ENCODE measurements at regions not wholly inside any gene's neighbourhood (a gene's known extent, or its start where the extent isn't known, plus 50 kb on each side); places are given as distances from the start of the nearest gene placed in this dataset.

- TF ChIP-seq FLYWCH1 (CRISPR knock-in tag; IDR thresholded peaks at IDR 0.05) (no peak), ATF7-NPFF (CRISPR knock-in tag; IDR thresholded peaks at IDR 0.05; ENCODE audit: low read depth) (no peak), ZNF703 (CRISPR knock-in tag; IDR thresholded peaks at IDR 0.05; ENCODE audit: borderline replicate concordance) (no peak), NFE2L2 (IDR thresholded peaks at IDR 0.05; ENCODE audit: low read length) (no peak), NFIC (IDR thresholded peaks at IDR 0.05; ENCODE audit: low read length) (no peak), ZNF292 (CRISPR knock-in tag; IDR thresholded peaks at IDR 0.05; ENCODE audit: borderline replicate concordance, low read depth) (no peak), FOXM1 (CRISPR knock-in tag; IDR thresholded peaks at IDR 0.05) (no peak), ATF5 (CRISPR knock-in tag; IDR thresholded peaks at IDR 0.05; ENCODE audit: low read depth) (no peak)
These were observed 96.7 kb upstream of the TMEM132E start (continued) for GRCh38 chr17:34482730-34483129.

- Histone ChIP-seq H2AFZ (ENCODE audit: low read length) (no peak overlapping the region), H3K27me3 (ENCODE audit: control insufficient read depth in 1 of 2, insufficient read depth in 2 of 2, low read length in 2 of 2) (0 out of 5 replicates have a peak, but pooled peaks cover 0 to 5% of the 10 kb centered on the region in 2 experiments), H3K79me2 (ENCODE audit: insufficient read depth, low read length) (no peaks in the 10 kb centered on the region), H4K20me1 (ENCODE audit: insufficient read depth, low read length) (no peaks in the 10 kb centered on the region), H3K4me3 (replicated peaks in 1 of 3; ENCODE audit: insufficient read depth in 1 of 3, low read depth in 2 of 3, low read length in 3 of 3) (no peak overlapping the region), H3K27ac (ENCODE audit: extremely low read length, insufficient read depth, low read length) (no peak overlapping the region), H3K9me3 (ENCODE audit: low read length) (no peaks in the 10 kb centered on the region), H3K4me2 (ENCODE audit: low read depth, low read length) (no peak overlapping the region), H3K36me3 (replicated peaks in 1 of 2; ENCODE audit: control insufficient read depth in 1 of 2, insufficient read depth in 2 of 2, low read length in 2 of 2) (no peaks in the 10 kb centered on the region), H3K4me1 (ENCODE audit: insufficient read depth, low read length) (no peaks in the 10 kb centered on the region), H3K9ac (ENCODE audit: insufficient read depth, low read depth, low read length) (no peak overlapping the region)
- ATAC-seq (no peak), FAIRE-seq (no peak), DNase-seq (ENCODE audit: low spot score) (no peak)
- BruUV-seq (replicated peaks) = no TSS peak
- ChIA-PET CTCF (ENCODE audit: low intra/inter-chr PET ratio, low total read pairs) (no interaction called here), POLR2A (no interaction called here)
- intact Hi-C loops (cut with micrococcal nuclease; ENCODE audit: unreplicated experiment) = no loop called here
- in situ Hi-C loops (cut with HindIII; ENCODE audit: extremely low pct_ligation_motif_present, low pct_unique_long_range_greater_than_20kb) = loop anchor here (10.0 kb wide), 1 partner anchor 57 kb away; no protein-coding TSS in a partner anchor
- WGBS (ENCODE audit: low lambda C conversion rate) = 7% methylated on average over 1 of the region's 1 CpG
- no peak for TF ChIP-seq JUNB (CRISPR knock-in tag; IDR thresholded peaks at IDR 0.05; ENCODE audit: borderline replicate concordance)
- no peak for TF ChIP-seq ZNF275 (CRISPR knock-in tag; IDR thresholded peaks at IDR 0.05; ENCODE audit: borderline replicate concordance)
- TF ChIP-seq ARID3A (IDR thresholded peaks at IDR 0.05; ENCODE audit: low read depth, low read length) = no peak
- no peak for TF ChIP-seq TSC22D2 (CRISPR knock-in tag; IDR thresholded peaks at IDR 0.05; ENCODE audit: borderline replicate concordance)
- no peak for TF ChIP-seq ZNF496 (CRISPR knock-in tag; IDR thresholded peaks at IDR 0.05; ENCODE audit: insufficient replicate concordance)
- TF ChIP-seq BORCS8-MEF2B (CRISPR knock-in tag; IDR thresholded peaks at IDR 0.05) = no peak
- TF ChIP-seq ATAD3A (CRISPR knock-in tag; IDR thresholded peaks at IDR 0.05) = no peak
- no peak for TF ChIP-seq TERF1 (CRISPR knock-in tag; IDR thresholded peaks at IDR 0.05)
- no peak for TF ChIP-seq ZNF260 (CRISPR knock-in tag; IDR thresholded peaks at IDR 0.05; ENCODE audit: borderline replicate concordance, low read depth)
- no peak for TF ChIP-seq SOX6 (IDR thresholded peaks at IDR 0.05)
- TF ChIP-seq SOX6 (CRISPR knock-in tag; IDR thresholded peaks at IDR 0.05) = no peak
- TF ChIP-seq NR2F2 (IDR thresholded peaks at IDR 0.05; ENCODE audit: borderline replicate concordance, low read depth) = no peak
- no peak for TF ChIP-seq EZH2 (conservative IDR thresholded peaks at IDR 0.05; ENCODE audit: low read depth, low read length)
- TF ChIP-seq PHF20 (CRISPR knock-in tag; IDR thresholded peaks at IDR 0.05) = no peak
These were observed 97.6 kb upstream of the TMEM132E start for GRCh38 chr17:34481779-34482178.
